Karpas-422 (cell line): ENCODE measurements at regions not wholly inside any gene's neighbourhood (a gene's known extent, or its start where the extent isn't known, plus 50 kb on each side); places are given as distances from the start of the nearest gene placed in this dataset.
"Not testable (repeated sequence)": the region's sequence is repeated elsewhere in the genome, so short reads cannot be mapped to it uniquely, and the experiment has no call there.

Experiments used
- DNase-seq: peaks from one replicate; pipeline ENCODE4 v3.0.0-alpha.2; 2015
- H2AFZ ChIP-seq: fragments of 200-600 bp; sonication (generic); 2 replicates; pipeline ENCODE4 v1.6.1; 2014; ENCODE audit warnings: antibody characterized with exemption, low read length, mixed read lengths
- H3K27ac ChIP-seq: fragments of 200-600 bp; sonication (generic); 2 replicates; pipeline ENCODE4 v1.5.1; 2014; ENCODE audit warnings: mild to moderate bottlenecking, low read length, moderate library complexity
- H3K27me3 ChIP-seq: fragments of 200-600 bp; sonication (generic); 2 replicates; pipeline ENCODE4 v1.6.1; 2014; ENCODE audit warnings: low read length, mixed read lengths
- H3K36me3 ChIP-seq: fragments of 200-600 bp; sonication (generic); 2 replicates; pipeline ENCODE4 v1.6.1; 2014; ENCODE audit warnings: low read length, mixed read lengths; ENCODE audit not compliant: insufficient read depth
- H3K4me1 ChIP-seq: fragments of 200-600 bp; sonication (generic); 2 replicates; pipeline ENCODE4 v1.6.1; 2014; ENCODE audit warnings: mild to moderate bottlenecking, low read length, mixed read lengths
- H3K4me2 ChIP-seq: fragments of 200-600 bp; sonication (generic); 2 replicates; pipeline ENCODE4 v1.6.1; 2014; ENCODE audit warnings: low read length, low read depth, mild to moderate bottlenecking; ENCODE audit not compliant: poor library complexity, severe bottlenecking
- H3K4me3 ChIP-seq: fragments of 200-600 bp; sonication (generic); 2 replicates; pipeline ENCODE4 v1.5.1; 2014; ENCODE audit warnings: mild to moderate bottlenecking, antibody characterized with exemption, low read length, mixed read lengths
- H3K79me2 ChIP-seq: fragments of 200-600 bp; sonication (generic); 2 replicates; pipeline ENCODE4 v1.6.1; 2014; ENCODE audit warnings: mild to moderate bottlenecking, low read length, mixed read lengths
- H3K9ac ChIP-seq: fragments of 200-600 bp; sonication (generic); 2 replicates; pipeline ENCODE4 v1.6.0; 2014; ENCODE audit warnings: low read length
- H3K9me2 ChIP-seq: fragments of 200-600 bp; sonication (generic), shearing (Covaris generic); replicated peaks from 2 replicates; pipeline ENCODE4 v1.6.0; 2014; ENCODE audit warnings: mild to moderate bottlenecking, low read length, moderate library complexity; ENCODE audit not compliant: insufficient read depth
- H3K9me3 ChIP-seq: fragments of 300-700, 200-600 bp; sonication (generic); 2 replicates; pipeline ENCODE4 v1.6.1; 2014; ENCODE audit warnings: low read length, mixed read lengths
- H4K20me1 ChIP-seq: fragments of 200-600 bp; sonication (generic); 2 replicates; pipeline ENCODE4 v1.6.1; 2014; ENCODE audit warnings: mild to moderate bottlenecking, antibody characterized with exemption, low read length, low read depth; ENCODE audit not compliant: insufficient read depth

DNA sequence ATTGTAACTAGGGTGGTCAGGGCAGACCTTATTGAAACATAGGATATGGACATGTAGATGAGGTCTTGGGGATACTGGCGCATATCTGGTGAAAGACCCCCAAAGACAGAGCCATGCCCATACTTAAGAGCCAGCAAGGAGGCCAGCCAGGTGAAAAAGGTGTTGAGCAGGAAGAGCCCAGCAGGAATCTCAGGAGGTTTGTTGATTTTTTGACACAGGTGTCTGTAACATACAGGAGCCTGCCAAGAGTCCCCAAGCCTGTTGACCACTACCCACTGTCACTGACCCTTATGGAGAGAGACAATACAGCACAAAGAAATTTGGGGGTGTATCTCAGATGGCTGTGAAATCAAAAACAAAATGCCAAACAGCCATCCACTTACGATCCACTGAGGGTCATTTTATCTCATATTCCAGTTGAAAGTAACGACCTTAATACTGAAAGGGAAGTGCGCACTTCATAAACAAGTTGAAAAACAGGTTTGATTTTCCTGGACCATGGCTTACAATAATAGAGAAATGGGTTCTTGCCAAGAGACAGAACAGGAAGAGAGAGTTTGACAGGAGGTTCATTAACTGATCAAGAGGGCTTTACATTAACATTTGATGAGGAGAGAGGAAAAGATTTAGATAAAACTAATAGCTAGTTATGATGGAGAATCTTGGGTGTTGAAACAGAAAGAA, 163.6 kb downstream of the GLUL start:
- Histone ChIP-seq H3K79me2 (no peaks in the 10 kb centered on the region), H3K4me1 (no peaks in the 10 kb centered on the region), H3K36me3 (no peaks in the 10 kb centered on the region), H3K4me2 (no peak overlapping the region), H3K27me3 (no peaks in the 10 kb centered on the region), H3K4me3 (no peak overlapping the region), H3K9me2 (no peaks in the 10 kb centered on the region), H3K9ac (no peak overlapping the region), H2AFZ (no peak overlapping the region), H3K9me3 (no peaks in the 10 kb centered on the region), H3K27ac (no peak overlapping the region), H4K20me1 (no peaks in the 10 kb centered on the region)
- DNase-seq, result no peak

DNA sequence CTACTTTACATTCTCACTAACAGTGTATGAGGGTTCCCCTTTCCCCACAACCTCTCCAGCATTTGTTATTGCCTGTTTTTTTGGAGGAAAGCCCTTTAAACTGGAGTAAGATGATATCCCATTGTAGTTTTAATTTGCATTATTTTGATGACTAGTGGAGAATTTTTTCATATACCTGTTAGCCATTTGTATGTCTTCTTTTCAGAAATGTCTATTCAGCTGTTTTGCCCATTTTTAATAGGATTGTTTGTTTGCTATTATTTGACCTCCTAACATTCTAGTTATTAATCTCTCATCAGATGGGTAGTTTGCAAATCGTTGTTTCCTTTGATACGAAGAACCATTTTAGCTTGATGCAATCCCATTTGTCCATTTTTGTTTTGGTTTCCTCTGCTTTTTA, 165.0 kb downstream of the GLUL start:
- Histone ChIP-seq H3K36me3 (no peaks in the 10 kb centered on the region), H3K9ac (no peak overlapping the region), H3K27me3 (no peaks in the 10 kb centered on the region), H3K4me3 (no peak overlapping the region), H3K27ac (no peak overlapping the region), H3K79me2 (no peaks in the 10 kb centered on the region), H3K9me2 (no peaks in the 10 kb centered on the region), H2AFZ (no peak overlapping the region), H4K20me1 (no peaks in the 10 kb centered on the region), H3K4me1 (no peaks in the 10 kb centered on the region), H3K4me2 (no peak overlapping the region), H3K9me3 (no peaks in the 10 kb centered on the region)
- DNase-seq, result no peak

DNA sequence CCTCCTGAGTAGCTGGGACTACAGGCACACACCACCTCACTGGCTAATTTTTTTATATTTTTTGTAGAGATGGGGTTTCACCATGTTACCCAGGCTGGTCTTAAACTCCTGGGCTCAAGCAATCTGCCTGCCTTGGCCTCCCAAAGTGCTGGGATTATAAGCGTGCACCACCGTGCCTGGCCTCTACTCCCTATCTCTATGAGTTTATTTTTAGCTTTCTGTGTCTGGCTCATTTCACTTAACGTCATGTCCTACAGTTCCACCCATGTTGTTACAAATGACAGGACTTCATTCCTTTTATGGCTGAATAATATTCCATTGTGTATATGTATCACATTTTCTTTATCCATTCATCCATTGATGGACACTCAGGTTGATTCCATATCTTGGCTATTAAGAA, 164.2 kb upstream of the ZNF648 start:
- H3K36me3 ChIP-seq, H2AFZ ChIP-seq: not testable (repeated sequence)

DNA sequence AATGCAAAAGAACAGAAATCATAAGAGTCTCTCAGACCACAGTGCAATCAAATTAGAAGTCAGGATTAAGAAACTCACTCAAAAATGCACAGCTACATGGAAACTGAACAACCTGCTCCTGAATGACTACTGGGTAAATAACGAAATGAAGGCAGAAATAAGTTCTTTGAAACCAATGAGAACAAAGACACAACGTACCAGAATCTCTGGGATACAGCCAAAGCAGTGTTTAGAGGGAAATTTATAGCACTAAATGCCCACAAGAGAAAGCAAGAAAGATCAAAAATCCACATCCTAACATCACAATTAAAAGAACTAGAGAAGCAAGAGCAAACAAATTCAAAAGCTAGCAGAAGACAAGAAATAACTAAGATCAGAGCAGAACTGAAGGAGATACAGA, 160.5 kb upstream of the ZNF648 start:
- H3K79me2 ChIP-seq, H3K9ac ChIP-seq, H3K4me1 ChIP-seq, H2AFZ ChIP-seq, H3K4me2 ChIP-seq, H3K36me3 ChIP-seq, H3K27me3 ChIP-seq, H3K4me3 ChIP-seq, H3K9me2 ChIP-seq, DNase-seq, H4K20me1 ChIP-seq, H3K9me3 ChIP-seq, H3K27ac ChIP-seq: not testable (repeated sequence)

More for the DNA sequence above, 164.2 kb upstream of the ZNF648 start:
- DNase-seq, H3K4me3 ChIP-seq, H3K4me1 ChIP-seq, H3K9me3 ChIP-seq, H3K27ac ChIP-seq, H3K27me3 ChIP-seq, H3K4me2 ChIP-seq, H3K9me2 ChIP-seq, H3K9ac ChIP-seq, H4K20me1 ChIP-seq, H3K79me2 ChIP-seq: not testable (repeated sequence)

DNA sequence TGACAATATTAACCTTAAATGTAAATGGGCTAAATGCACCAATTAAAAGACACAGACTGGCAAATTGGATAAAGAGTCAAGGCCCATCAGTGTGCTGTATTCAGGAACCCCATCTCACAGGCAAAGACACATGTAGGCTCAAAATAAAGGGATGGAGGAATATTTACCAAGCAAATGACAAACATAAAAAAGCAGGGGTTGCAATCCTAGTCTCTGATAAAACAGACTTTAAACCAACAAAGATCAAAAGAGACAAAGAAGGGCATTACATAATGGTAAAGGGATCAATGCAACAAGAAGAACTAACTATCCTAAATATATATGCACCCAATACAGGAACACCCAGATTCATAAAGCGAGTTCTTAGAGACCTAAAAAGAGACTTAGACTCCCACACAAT, 159.9 kb upstream of the ZNF648 start:
- H3K4me1 ChIP-seq, H3K9ac ChIP-seq, DNase-seq, H3K27ac ChIP-seq, H3K79me2 ChIP-seq, H3K9me2 ChIP-seq, H2AFZ ChIP-seq, H3K4me2 ChIP-seq, H3K36me3 ChIP-seq, H3K4me3 ChIP-seq, H3K9me3 ChIP-seq, H4K20me1 ChIP-seq, H3K27me3 ChIP-seq: not testable (repeated sequence)

DNA sequence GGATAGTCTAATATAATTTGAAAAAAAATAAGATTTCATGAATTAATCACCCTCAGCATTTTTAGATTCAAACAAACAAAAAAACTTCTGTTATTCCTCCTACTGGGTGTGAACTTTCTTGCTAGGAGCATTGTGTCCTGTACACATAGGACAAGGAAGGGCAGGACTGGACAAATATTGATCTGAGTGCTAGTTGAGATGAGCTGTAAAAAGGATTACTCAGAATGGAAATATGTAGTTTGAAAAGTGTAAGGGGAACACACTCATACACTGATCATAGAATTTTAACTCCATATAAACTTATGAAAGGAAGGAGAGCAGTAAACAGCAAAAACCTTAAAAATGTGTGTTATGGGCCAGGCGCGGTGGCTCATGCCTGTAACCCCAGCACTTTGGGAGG, 156.5 kb upstream of the ZNF648 start:
- H3K4me1 ChIP-seq, result no peaks in the 10 kb centered on the region
- H3K4me3 ChIP-seq, result no peak overlapping the region
- H3K9me2 ChIP-seq, result no peaks in the 10 kb centered on the region
- DNase-seq, result no peak
- no peak overlapping the region for H3K9ac ChIP-seq
- no peaks in the 10 kb centered on the region for H4K20me1 ChIP-seq
- no peak overlapping the region for H3K27ac ChIP-seq
- no peaks in the 10 kb centered on the region for H3K79me2 ChIP-seq
- no peaks in the 10 kb centered on the region for H3K9me3 ChIP-seq
- H3K36me3 ChIP-seq, result no peaks in the 10 kb centered on the region
- H3K4me2 ChIP-seq, result no peak overlapping the region
- no peaks in the 10 kb centered on the region for H3K27me3 ChIP-seq
- H2AFZ ChIP-seq, result no peak overlapping the region

DNA sequence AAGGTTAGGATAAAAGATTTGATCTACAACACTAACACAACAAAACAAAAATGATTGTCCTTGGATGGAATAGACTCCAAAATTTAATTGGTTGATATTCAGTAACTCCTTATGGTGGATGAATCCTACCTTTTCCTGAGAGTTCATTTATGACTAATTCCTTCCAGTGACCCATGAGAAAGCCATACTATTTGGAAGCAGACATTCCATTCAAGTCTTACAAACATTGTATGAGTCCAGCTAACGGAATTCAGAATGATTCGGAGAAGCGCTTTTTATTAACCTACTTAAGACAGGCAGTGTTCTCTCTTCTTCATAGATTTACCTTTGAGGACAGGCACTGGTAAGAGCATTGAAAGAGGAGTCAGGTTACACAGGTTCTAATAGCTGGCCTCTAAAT, 155.6 kb upstream of the ZNF648 start:
- H3K4me2 ChIP-seq, result no peak overlapping the region
- DNase-seq, result no peak

DNA sequence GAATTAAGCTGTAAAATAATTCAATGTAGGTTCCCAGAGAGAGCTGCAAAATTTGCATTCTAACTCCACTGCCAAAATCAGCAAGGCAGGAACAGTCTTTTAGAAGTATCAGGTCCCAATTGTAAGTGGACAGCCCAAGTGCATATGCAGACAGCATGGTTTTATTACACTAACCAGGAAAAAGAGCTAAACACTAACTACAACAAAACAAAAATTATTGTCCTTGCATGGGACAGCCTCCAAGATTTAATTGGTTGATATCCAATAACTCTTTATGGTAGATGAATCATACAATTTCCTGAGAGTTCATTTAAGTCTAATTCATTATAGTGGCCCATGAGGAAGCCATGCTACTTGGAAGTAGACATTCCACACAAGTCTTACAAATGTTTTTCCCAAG, 154.3 kb upstream of the ZNF648 start:
- Histone ChIP-seq H3K9me2 (no peaks in the 10 kb centered on the region), H3K9ac (no peak overlapping the region), H3K4me1 (no peaks in the 10 kb centered on the region), H3K27ac (no peak overlapping the region), H4K20me1 (no peaks in the 10 kb centered on the region), H3K27me3 (no peaks in the 10 kb centered on the region), H3K36me3 (no peaks in the 10 kb centered on the region), H3K4me3 (no peak overlapping the region), H3K9me3 (no peaks in the 10 kb centered on the region), H2AFZ (no peak overlapping the region), H3K79me2 (no peaks in the 10 kb centered on the region), H3K4me2 (no peak overlapping the region)
- no peak for DNase-seq

More for the DNA sequence above, 155.6 kb upstream of the ZNF648 start:
- Histone ChIP-seq H4K20me1 (no peaks in the 10 kb centered on the region), H3K9ac (no peak overlapping the region), H3K4me3 (no peak overlapping the region), H3K79me2 (no peaks in the 10 kb centered on the region), H3K9me2 (no peaks in the 10 kb centered on the region), H3K27ac (no peak overlapping the region), H3K4me1 (no peaks in the 10 kb centered on the region), H3K36me3 (no peaks in the 10 kb centered on the region), H3K9me3 (no peaks in the 10 kb centered on the region), H2AFZ (no peak overlapping the region), H3K27me3 (no peaks in the 10 kb centered on the region)

DNA sequence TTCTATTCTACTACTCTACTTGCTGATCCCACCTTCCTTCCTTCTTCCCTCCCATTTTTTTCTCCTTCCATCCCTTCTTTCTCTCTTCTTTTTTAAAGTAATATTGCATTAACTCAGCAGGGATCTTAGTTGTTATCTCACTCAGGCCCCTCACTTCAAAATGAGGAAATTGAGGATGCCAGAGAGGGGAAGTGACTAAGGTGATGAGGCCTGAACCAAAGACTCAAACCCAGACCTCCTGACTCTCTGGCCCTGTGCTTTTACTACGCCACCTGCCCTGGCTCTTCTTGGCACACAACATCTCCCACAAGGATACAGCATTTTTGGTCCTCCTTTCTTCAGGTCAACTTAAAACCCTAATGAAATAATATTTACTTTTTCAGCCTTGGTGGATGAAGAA, 151.7 kb upstream of the ZNF648 start:
- H4K20me1 ChIP-seq, result no peaks in the 10 kb centered on the region
- H3K9me2 ChIP-seq, result no peaks in the 10 kb centered on the region
- no peak overlapping the region for H3K4me3 ChIP-seq

More for the DNA sequence above, 151.7 kb upstream of the ZNF648 start:
- Histone ChIP-seq H3K9me3 (no peaks in the 10 kb centered on the region), H3K4me1 (no peaks in the 10 kb centered on the region), H3K4me2 (no peak overlapping the region), H3K9ac (no peak overlapping the region), H2AFZ (no peak overlapping the region), H3K27ac (no peak overlapping the region), H3K27me3 (no peaks in the 10 kb centered on the region), H3K36me3 (no peaks in the 10 kb centered on the region), H3K79me2 (no peaks in the 10 kb centered on the region)
- no peak for DNase-seq
